Spleen (tissue), 11 donors: ENCODE measurements at regions not wholly inside any gene's neighbourhood (a gene's known extent, or its start where the extent isn't known, plus 50 kb on each side); places are given as distances from the start of the nearest gene placed in this dataset.
"Not testable (repeated sequence)": the region's sequence is repeated elsewhere in the genome, so short reads cannot be mapped to it uniquely, and the experiment has no call there.

Source experiments
- DNase-seq: peaks from one replicate; pipeline ENCODE4 v3.0.0-alpha.2; 2020
- H3K27ac ChIP-seq, 8 donors: fragments of 200-600 bp; sonication (generic) in 7 of 8; 1 replicate in 4 of 8; 2 replicates in 4 of 8; pipeline versions ENCODE4 v1.5.0 to v1.8.0; 2016 to 2021; ENCODE audit warnings: inconsistent platforms in 4 of 8, mild to moderate bottlenecking in 4 of 8, moderate library complexity in 1 of 8
- H3K27me3 ChIP-seq, 7 donors: fragments of 200-600 bp; sonication (generic) in 6 of 7; replicated peaks in 1 of 7; 1 replicate in 4 of 7; 2 replicates in 3 of 7; pipeline versions ENCODE4 v1.5.0 to v1.8.0; 2016 to 2021; ENCODE audit warnings: inconsistent platforms in 3 of 7, mild to moderate bottlenecking in 1 of 7
- H3K36me3 ChIP-seq, 6 donors: fragments of 200-600 bp; sonication (generic) in 5 of 6; 1 replicate in 4 of 6; 2 replicates in 2 of 6; pipeline versions ENCODE4 v1.5.0 to v1.8.0; 2016 to 2021; ENCODE audit warnings: inconsistent platforms in 2 of 6
- H3K4me1 ChIP-seq, 6 donors: fragments of 200-600 bp; sonication (generic) in 5 of 6; 1 replicate in 3 of 6; 2 replicates in 3 of 6; pipeline versions ENCODE4 v1.5.0 to v1.8.0; 2016 to 2021; ENCODE audit warnings: inconsistent platforms in 3 of 6
- H3K4me3 ChIP-seq, 8 donors: fragments of 200-600 bp; sonication (generic) in 7 of 8; 1 replicate in 4 of 8; 2 replicates in 4 of 8; pipeline versions ENCODE4 v1.5.0 to v1.8.0; 2016 to 2021; ENCODE audit warnings: inconsistent platforms in 4 of 8, mild to moderate bottlenecking in 4 of 8, moderate library complexity in 2 of 8
- H3K9me3 ChIP-seq, 8 donors: fragments of 200-600 bp; sonication (generic) in 7 of 8; 1 replicate in 4 of 8; 2 replicates in 4 of 8; pipeline versions ENCODE4 v1.5.0 to v1.8.0; 2016 to 2021; ENCODE audit warnings: inconsistent platforms in 4 of 8
- POLR2A ChIP-seq, 3 donors: fragments of 450-650 bp; IDR thresholded peaks; one replicate each; pipeline ENCODE4 v1.5.1; 2017; ENCODE audit warnings: antibody characterized with exemption in 3 of 3, mild to moderate bottlenecking in 1 of 3
- POLR2AphosphoS5 ChIP-seq, 3 donors: sonication (generic); formaldehyde crosslinking; IDR thresholded peaks; one replicate each; pipeline ENCODE4 v1.5.1; 2017; ENCODE audit warnings: antibody characterized with exemption in 3 of 3
- WGBS, 5 donors: extraction: QIAGEN DNeasy Blood & Tissue Kit in 3 of 5; methylation state at CpG; one replicate each; pipeline versions ENCODE4 v1.1.5 to v1.1.7; 2013 to 2018; 5-methylcytosine and 5-hydroxymethylcytosine counted together
- intact Hi-C: fragments of 100-400 bp; cut with DNase I; formaldehyde crosslinking; loops from one replicate; pipeline ENCODE4 v1.15.0; 2023; ENCODE audit warnings: low total_unique reads
- TF ChIP-seq, protein P1 (sequence below), 11 experiments: fragments of 200-600 bp in 7 of 11; fragments of 450-650 bp in 4 of 11; sonication (generic) in 4 of 11; IDR thresholded peaks in 8 of 11; conservative IDR thresholded peaks in 3 of 11; 1 replicate in 7 of 11; 2 replicates in 4 of 11; pipeline versions ENCODE4 v1.4.0 to v1.8.0; 2016 to 2021; ENCODE audit warnings: antibody characterized with exemption in 11 of 11, inconsistent platforms in 4 of 11, mild to moderate bottlenecking in 1 of 11
- donor health status: healthy with polysubstance abuse.
- donor health status: DM: no; HTN: no; CAD: no; lungs with moderate emphysema.
- donor health status: DM: no; HTN: no; CAD: no.
- donor health status: Bipolar disorder and iron deficiency.
- donor health status: healthy.
- donor health status: DM: no; HTN: no; CAD: no.
- donor health status: DM: yes; HTN: yes; CAD: no.

DNA sequence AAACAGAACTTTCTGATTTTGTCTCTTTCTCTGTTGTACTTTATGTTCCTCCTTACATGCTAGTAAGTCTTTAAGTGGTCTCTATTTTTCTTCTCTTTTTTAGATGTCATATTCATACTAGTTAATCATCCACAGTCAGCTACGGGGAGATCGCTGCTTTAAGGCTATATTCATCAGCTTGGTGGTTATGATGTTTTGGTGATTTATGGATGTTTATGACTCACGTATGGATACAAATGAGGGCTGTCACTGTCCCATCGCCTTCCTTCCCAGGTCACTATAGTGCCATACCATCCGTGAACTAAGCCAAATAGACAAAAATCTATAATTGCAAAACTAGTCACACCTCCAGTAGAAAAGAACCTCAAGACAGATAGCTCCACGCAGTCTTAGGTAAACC is 296.8 kb upstream of the AADAT start:
- no peaks in the 10 kb centered on the region for H3K4me1 ChIP-seq
- peaks cover 0 to 23% (median 15%) of the 10 kb centered on the region in 8 donors for H3K9me3 ChIP-seq
- intact Hi-C loops = no loop called here
- no peak overlapping the region for H3K4me3 ChIP-seq
- WGBS, 5 donors = 69 to 76% (median 70%) methylated on average over 6 of the region's 6 CpGs
- TF ChIP-seq POLR2A (IDR thresholded peaks at IDR 0.05) (no peak), POLR2AphosphoS5 (IDR thresholded peaks at IDR 0.05) (no peak)
- TF ChIP-seq, protein P1, sequence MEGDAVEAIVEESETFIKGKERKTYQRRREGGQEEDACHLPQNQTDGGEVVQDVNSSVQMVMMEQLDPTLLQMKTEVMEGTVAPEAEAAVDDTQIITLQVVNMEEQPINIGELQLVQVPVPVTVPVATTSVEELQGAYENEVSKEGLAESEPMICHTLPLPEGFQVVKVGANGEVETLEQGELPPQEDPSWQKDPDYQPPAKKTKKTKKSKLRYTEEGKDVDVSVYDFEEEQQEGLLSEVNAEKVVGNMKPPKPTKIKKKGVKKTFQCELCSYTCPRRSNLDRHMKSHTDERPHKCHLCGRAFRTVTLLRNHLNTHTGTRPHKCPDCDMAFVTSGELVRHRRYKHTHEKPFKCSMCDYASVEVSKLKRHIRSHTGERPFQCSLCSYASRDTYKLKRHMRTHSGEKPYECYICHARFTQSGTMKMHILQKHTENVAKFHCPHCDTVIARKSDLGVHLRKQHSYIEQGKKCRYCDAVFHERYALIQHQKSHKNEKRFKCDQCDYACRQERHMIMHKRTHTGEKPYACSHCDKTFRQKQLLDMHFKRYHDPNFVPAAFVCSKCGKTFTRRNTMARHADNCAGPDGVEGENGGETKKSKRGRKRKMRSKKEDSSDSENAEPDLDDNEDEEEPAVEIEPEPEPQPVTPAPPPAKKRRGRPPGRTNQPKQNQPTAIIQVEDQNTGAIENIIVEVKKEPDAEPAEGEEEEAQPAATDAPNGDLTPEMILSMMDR (IDR thresholded peaks at IDR 0.05 in 8 of 11, conservative IDR thresholded peaks at IDR 0.05 in 3 of 11) = no peak
- no peak overlapping the region for H3K27ac ChIP-seq
- no peaks in the 10 kb centered on the region for H3K27me3 ChIP-seq
- no peak for DNase-seq
- H3K36me3 ChIP-seq = no peaks in the 10 kb centered on the region

DNA sequence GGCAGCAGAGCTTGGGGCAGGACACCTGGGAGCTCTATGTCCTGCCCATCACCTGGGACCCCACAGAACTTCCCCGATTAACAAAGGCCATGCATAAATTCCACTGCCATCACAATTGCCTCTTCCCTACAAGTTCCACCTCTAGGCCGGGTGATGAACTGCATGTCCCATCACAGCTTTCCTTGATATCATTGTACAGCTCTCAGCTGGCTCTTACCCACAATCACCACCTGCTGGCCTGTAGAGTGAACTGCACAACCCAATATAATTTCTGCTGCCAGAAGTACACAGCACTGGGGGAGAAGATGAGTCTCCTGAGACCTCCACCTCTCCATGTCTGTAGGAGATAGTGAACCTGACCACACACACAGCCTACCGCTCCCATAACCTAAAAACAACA is 285.0 kb upstream of the AADAT start:
- Histone ChIP-seq H3K4me1 (no peaks in the 10 kb centered on the region), H3K9me3 (peaks cover 0 to 46% (median 37%) of the 10 kb centered on the region in 8 donors), H3K27me3 (no peaks in the 10 kb centered on the region), H3K4me3 (no peak overlapping the region), H3K36me3 (no peaks in the 10 kb centered on the region), H3K27ac (no peak overlapping the region)
- TF ChIP-seq POLR2AphosphoS5 (IDR thresholded peaks at IDR 0.05) (no peak), POLR2A (IDR thresholded peaks at IDR 0.05) (no peak)
- TF ChIP-seq, protein P1 (IDR thresholded peaks at IDR 0.05 in 8 of 11, conservative IDR thresholded peaks at IDR 0.05 in 3 of 11) = peak in 1 of 11 experiments; percentile 18
- intact Hi-C loops = no loop called here
- no peak for DNase-seq
- WGBS, 5 donors = 65 to 87% (median 74%) methylated on average over 3 of the region's 3 CpGs

DNA sequence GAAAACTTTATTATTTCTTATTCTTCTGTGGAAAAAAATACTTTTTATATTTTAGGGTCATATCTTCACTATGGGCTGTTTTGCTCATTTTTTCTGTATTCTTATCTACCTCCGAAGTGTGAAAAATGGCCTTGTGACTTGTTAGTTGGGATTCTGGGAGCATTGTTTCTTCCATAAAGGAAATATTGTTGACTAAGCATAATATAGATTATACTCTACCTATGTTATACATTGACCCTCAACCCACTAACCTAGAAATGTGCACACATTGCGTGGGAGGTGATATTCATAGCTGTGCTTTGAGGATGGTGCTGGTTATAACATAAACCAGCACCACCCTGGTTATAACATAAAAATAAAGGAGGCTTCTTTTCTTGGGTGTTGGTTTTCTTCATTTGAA is 259.2 kb upstream of the AADAT start:
- DNase-seq = no peak
- H3K27ac ChIP-seq = no peak overlapping the region
- H3K27me3 ChIP-seq = no peaks in the 10 kb centered on the region
- H3K4me3 ChIP-seq = no peak overlapping the region
- H3K9me3 ChIP-seq = peaks cover 0 to 21% (median 0%) of the 10 kb centered on the region in 8 donors
- TF ChIP-seq, protein P1 (IDR thresholded peaks at IDR 0.05 in 8 of 11, conservative IDR thresholded peaks at IDR 0.05 in 3 of 11) = no peak
- no peak for TF ChIP-seq POLR2AphosphoS5 (IDR thresholded peaks at IDR 0.05)
- no peak for TF ChIP-seq POLR2A (IDR thresholded peaks at IDR 0.05)
- WGBS, 5 donors = 82 to 93% (median 87%) methylated on average over 2 of the region's 2 CpGs
- no peaks in the 10 kb centered on the region for H3K36me3 ChIP-seq
- no peaks in the 10 kb centered on the region for H3K4me1 ChIP-seq
- intact Hi-C loops = no loop called here

DNA sequence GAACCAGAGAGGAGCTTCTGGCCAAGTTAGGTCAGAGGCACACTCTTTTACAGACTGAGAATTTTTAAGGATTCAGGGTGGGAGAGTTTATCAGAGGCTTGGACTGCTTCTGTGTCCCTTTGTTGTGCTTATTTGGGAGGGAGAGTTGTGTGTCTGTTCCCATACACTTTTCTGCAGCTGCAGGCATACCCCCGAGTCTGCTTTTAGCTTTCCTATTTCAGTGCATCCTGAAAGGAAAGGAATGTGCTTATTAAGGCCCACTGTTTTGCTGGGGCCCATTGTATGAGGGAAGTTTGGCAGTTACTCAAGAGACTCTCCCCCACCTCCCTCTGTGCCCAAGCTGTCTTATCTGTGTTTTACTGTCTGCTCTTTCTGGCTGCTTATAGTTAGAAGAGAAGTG is 257.4 kb upstream of the AADAT start:
- H3K27me3 ChIP-seq, H3K4me1 ChIP-seq, DNase-seq, H3K36me3 ChIP-seq, H3K4me3 ChIP-seq, intact Hi-C loops, H3K9me3 ChIP-seq, H3K27ac ChIP-seq: not testable (repeated sequence)
- 29 to 74% (median 42%) methylated on average over 1 of the region's 1 CpG for WGBS, 5 donors

DNA sequence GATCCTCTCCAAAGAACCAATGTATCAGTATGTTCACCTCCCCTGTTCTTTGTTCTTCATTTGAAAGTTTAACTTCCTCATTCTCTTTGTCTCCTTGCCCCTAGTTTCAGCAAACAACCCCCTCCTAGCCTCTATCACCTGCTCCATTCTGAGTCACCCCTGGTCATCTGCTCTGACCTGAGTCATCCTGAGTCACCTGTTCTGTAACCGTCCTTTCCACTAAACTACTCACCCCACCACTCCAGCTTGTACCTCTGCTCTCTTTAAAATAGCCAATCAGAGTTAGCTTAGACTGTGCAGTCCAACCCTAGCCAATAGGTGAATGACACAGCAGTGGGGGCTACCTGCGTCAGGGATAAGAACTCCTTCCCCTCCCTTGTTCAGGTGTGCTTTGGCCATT is 249.8 kb upstream of the AADAT start:
- 80 to 91% (median 84%) methylated on average over 2 of the region's 2 CpGs for WGBS, 5 donors
- no peak for TF ChIP-seq POLR2AphosphoS5 (IDR thresholded peaks at IDR 0.05)
- no peak for TF ChIP-seq POLR2A (IDR thresholded peaks at IDR 0.05)
- TF ChIP-seq, protein P1 (IDR thresholded peaks at IDR 0.05 in 8 of 11, conservative IDR thresholded peaks at IDR 0.05 in 3 of 11) = no peak
- H3K4me1 ChIP-seq = no peaks in the 10 kb centered on the region
- DNase-seq = no peak
- no peaks in the 10 kb centered on the region for H3K36me3 ChIP-seq
- no peaks in the 10 kb centered on the region for H3K27me3 ChIP-seq
- intact Hi-C loops = no loop called here
- H3K4me3 ChIP-seq = no peak overlapping the region
- H3K27ac ChIP-seq = no peak overlapping the region
- H3K9me3 ChIP-seq = peaks cover 0 to 24% (median 18%) of the 10 kb centered on the region in 8 donors
